ENCODE measurements at regions not wholly inside any gene's neighbourhood (a gene's known extent, or its start where the extent isn't known, plus 50 kb on each side); places are given as distances from the start of the nearest gene placed in this dataset.

- Histone ChIP-seq H3K9me3 (ENCODE audit: low read length) (no peaks in the 10 kb centered on the region), H2AFZ (ENCODE audit: low read length) (no peak overlapping the region), H3K9me2 (ENCODE audit: insufficient read depth, low read length) (no peaks in the 10 kb centered on the region), H3K36me3 (ENCODE audit: insufficient read depth, low read length) (no peaks in the 10 kb centered on the region), H3K4me3 (ENCODE audit: low read depth, low read length, poor library complexity, severe bottlenecking) (no peak overlapping the region), H3K4me2 (ENCODE audit: low read length) (no peak overlapping the region), H3K27ac (ENCODE audit: low read depth, low read length, poor library complexity, severe bottlenecking) (no peak overlapping the region), H3K4me1 (ENCODE audit: insufficient read depth, low read length, poor library complexity, severe bottlenecking) (no peaks in the 10 kb centered on the region), H4K20me1 (ENCODE audit: insufficient read depth, low read length) (no peaks in the 10 kb centered on the region), H3K79me2 (ENCODE audit: insufficient read depth, low read depth, low read length) (no peaks in the 10 kb centered on the region)
- ChIA-PET CTCF (ENCODE audit: unreplicated experiment) (no interaction called here), POLR2A (no interaction called here)
- BruUV-seq (replicated peaks) = no TSS peak
- no peak for TF ChIP-seq CTCF (conservative IDR thresholded peaks at IDR 0.05; ENCODE audit: low read length)
- no peak for TF ChIP-seq EZH2phosphoT487 (IDR thresholded peaks at IDR 0.05; ENCODE audit: borderline replicate concordance, low read depth, low read length)
- intact Hi-C loops (cut with micrococcal nuclease; ENCODE audit: unreplicated experiment) = no loop called here
- no peak for DNase-seq (ENCODE audit: low spot score)
These were observed 381.3 kb upstream of the ANO5 start for GRCh38 chr11:21811572-21811971.

GRCh38 chr11:21814169-21814568 lies 378.7 kb upstream of the ANO5 start:
- POLR2A ChIA-PET = no interaction called here

GRCh38 chr11:21817696-21818095 lies 375.2 kb upstream of the ANO5 start:
- no TSS peak for BruUV-seq (replicated peaks)

More at GRCh38 chr11:21814169-21814568, 378.7 kb upstream of the ANO5 start:
- Histone ChIP-seq H3K4me3 (ENCODE audit: low read depth, low read length, poor library complexity, severe bottlenecking) (no peak overlapping the region), H3K4me2 (ENCODE audit: low read length) (no peak overlapping the region), H3K9me2 (ENCODE audit: insufficient read depth, low read length) (no peaks in the 10 kb centered on the region), H3K79me2 (ENCODE audit: insufficient read depth, low read depth, low read length) (no peaks in the 10 kb centered on the region), H3K27ac (ENCODE audit: low read depth, low read length, poor library complexity, severe bottlenecking) (no peak overlapping the region), H3K36me3 (ENCODE audit: insufficient read depth, low read length) (no peaks in the 10 kb centered on the region), H3K9me3 (ENCODE audit: low read length) (no peaks in the 10 kb centered on the region), H2AFZ (ENCODE audit: low read length) (no peak overlapping the region), H4K20me1 (ENCODE audit: insufficient read depth, low read length) (no peaks in the 10 kb centered on the region), H3K4me1 (ENCODE audit: insufficient read depth, low read length, poor library complexity, severe bottlenecking) (no peaks in the 10 kb centered on the region)
- no peak for DNase-seq (ENCODE audit: low spot score)
- BruUV-seq (replicated peaks) = no TSS peak
- TF ChIP-seq EZH2phosphoT487 (IDR thresholded peaks at IDR 0.05; ENCODE audit: borderline replicate concordance, low read depth, low read length) (no peak), CTCF (conservative IDR thresholded peaks at IDR 0.05; ENCODE audit: low read length) (no peak)
- CTCF ChIA-PET (ENCODE audit: unreplicated experiment) = no interaction called here
- intact Hi-C loops (cut with micrococcal nuclease; ENCODE audit: unreplicated experiment) = no loop called here

More at GRCh38 chr11:21817696-21818095, 375.2 kb upstream of the ANO5 start:
- Histone ChIP-seq H3K4me3 (ENCODE audit: low read depth, low read length, poor library complexity, severe bottlenecking) (no peak overlapping the region), H3K4me1 (ENCODE audit: insufficient read depth, low read length, poor library complexity, severe bottlenecking) (no peaks in the 10 kb centered on the region), H4K20me1 (ENCODE audit: insufficient read depth, low read length) (no peaks in the 10 kb centered on the region), H3K79me2 (ENCODE audit: insufficient read depth, low read depth, low read length) (no peaks in the 10 kb centered on the region), H3K27ac (ENCODE audit: low read depth, low read length, poor library complexity, severe bottlenecking) (no peak overlapping the region), H3K36me3 (ENCODE audit: insufficient read depth, low read length) (no peaks in the 10 kb centered on the region), H3K9me3 (ENCODE audit: low read length) (no peaks in the 10 kb centered on the region), H2AFZ (ENCODE audit: low read length) (no peak overlapping the region), H3K4me2 (ENCODE audit: low read length) (no peak overlapping the region), H3K9me2 (ENCODE audit: insufficient read depth, low read length) (no peaks in the 10 kb centered on the region)
- ChIA-PET CTCF (ENCODE audit: unreplicated experiment) (no interaction called here), POLR2A (no interaction called here)
- no peak for TF ChIP-seq EZH2phosphoT487 (IDR thresholded peaks at IDR 0.05; ENCODE audit: borderline replicate concordance, low read depth, low read length)
- TF ChIP-seq CTCF (conservative IDR thresholded peaks at IDR 0.05; ENCODE audit: low read length) = no peak
- no peak for DNase-seq (ENCODE audit: low spot score)
- intact Hi-C loops (cut with micrococcal nuclease; ENCODE audit: unreplicated experiment) = no loop called here
